ENCODE measurements at regions not wholly inside any gene's neighbourhood (a gene's known extent, or its start where the extent isn't known, plus 50 kb on each side); places are given as distances from the start of the nearest gene placed in this dataset.

GRCh38 chr1:230016159-230016558 is 50.9 kb upstream of the GALNT2 start:
- no peaks in the 10 kb centered on the region for H4K20me1 ChIP-seq (ENCODE audit: low read length)
- no peaks in the 10 kb centered on the region for H3F3A ChIP-seq (ENCODE audit: low read length, unreplicated experiment)
- BruUV-seq (replicated peaks), result no TSS peak
- ATAC-seq (no peak), DNase-seq (no peak)
- no peak overlapping the region for H3K9ac ChIP-seq (ENCODE audit: low read length)
- no peak overlapping the region for H3K27ac ChIP-seq (ENCODE audit: low read length)
- intact Hi-C loops (cut with micrococcal nuclease), result no loop called here
- TF ChIP-seq CTCF (conservative IDR thresholded peaks at IDR 0.05; ENCODE audit: low read depth, low read length) (no peak), EZH2phosphoT487 (IDR thresholded peaks at IDR 0.05; ENCODE audit: borderline replicate concordance, low read length) (no peak), EZH2 (IDR thresholded peaks at IDR 0.05; ENCODE audit: low read length, unreplicated experiment) (no peak)
- 0 out of 2 replicates have a peak, but pooled peaks cover 3% of the 10 kb centered on the region for H3K9me2 ChIP-seq (replicated peaks; ENCODE audit: low read length)
- H3K4me1 ChIP-seq (ENCODE audit: insufficient read depth, low read length), result peaks cover 8% of the 10 kb centered on the region
- H3K4me2 ChIP-seq (ENCODE audit: low read length), result no peak overlapping the region
- no peaks in the 10 kb centered on the region for H3K36me3 ChIP-seq (ENCODE audit: low read depth, low read length)
- ChIA-PET CTCF (no interaction called here), POLR2A (ENCODE audit: unreplicated experiment) (no interaction called here)
- no peaks in the 10 kb centered on the region for H3K79me2 ChIP-seq (ENCODE audit: low read length)
- H3K27me3 ChIP-seq (ENCODE audit: low read length), result 0 out of 2 replicates have a peak, but pooled peaks cover 3% of the 10 kb centered on the region
- H2AFZ ChIP-seq (ENCODE audit: low read length), result no peak overlapping the region
- no peak overlapping the region for H3K4me3 ChIP-seq (ENCODE audit: low read length)
- no peaks in the 10 kb centered on the region for H3K9me3 ChIP-seq (ENCODE audit: low read length)
